ENCODE measurements at regions not wholly inside any gene's neighbourhood (a gene's known extent, or its start where the extent isn't known, plus 50 kb on each side); places are given as distances from the start of the nearest gene placed in this dataset.
A peak's percentile ranks its signal among the peaks of the same experiment; 100 is the strongest.

- H3K27me3 Mint-ChIP-seq, result peaks cover 9% of the 10 kb centered on the region
- DNase-seq (no peak), ATAC-seq (no peak)
- no peaks in the 10 kb centered on the region for H3K4me1 Mint-ChIP-seq
- no peak overlapping the region for H3K27ac Mint-ChIP-seq
- H3K4me3 Mint-ChIP-seq, result no peak overlapping the region
- H3K9me3 Mint-ChIP-seq, result no peaks in the 10 kb centered on the region
Measured at GRCh38 chr17:79237448-79238053, 162.9 kb downstream of the ENGASE start.

- Mint-ChIP-seq H3K4me3 (no peak overlapping the region), H3K4me1 (no peaks in the 10 kb centered on the region), H3K27me3 (peaks cover 9% of the 10 kb centered on the region), H3K9me3 (no peaks in the 10 kb centered on the region), H3K27ac (no peak overlapping the region)
- ATAC-seq (no peak), DNase-seq (no peak)
Measured at GRCh38 chr17:79235808-79236207, 161.2 kb downstream of the ENGASE start.

GRCh38 chr17:79233916-79234551 lies 159.4 kb downstream of the ENGASE start:
- no peak for DNase-seq
- Mint-ChIP-seq H3K27ac (no peak overlapping the region), H3K4me3 (no peak overlapping the region), H3K4me1 (no peaks in the 10 kb centered on the region), H3K27me3 (peaks cover 3% of the 10 kb centered on the region), H3K9me3 (no peaks in the 10 kb centered on the region)
- ATAC-seq, result no peak

GRCh38 chr17:79232957-79233356 lies 158.3 kb downstream of the ENGASE start:
- DNase-seq, result no peak
- H3K4me1 Mint-ChIP-seq, result no peaks in the 10 kb centered on the region

GRCh38 chr17:79231766-79232287 lies 157.2 kb downstream of the ENGASE start:
- no peaks in the 10 kb centered on the region for H3K4me1 Mint-ChIP-seq
- no peaks in the 10 kb centered on the region for H3K9me3 Mint-ChIP-seq
- H3K27ac Mint-ChIP-seq, result no peak overlapping the region
- DNase-seq (no peak), ATAC-seq (no peak)
- H3K4me3 Mint-ChIP-seq, result no peak overlapping the region
- peaks cover 3% of the 10 kb centered on the region for H3K27me3 Mint-ChIP-seq

More at GRCh38 chr17:79232957-79233356, 158.3 kb downstream of the ENGASE start:
- no peak for ATAC-seq
- H3K27ac Mint-ChIP-seq, result no peak overlapping the region
- no peak overlapping the region for H3K4me3 Mint-ChIP-seq
- H3K9me3 Mint-ChIP-seq, result no peaks in the 10 kb centered on the region
- no peaks in the 10 kb centered on the region for H3K27me3 Mint-ChIP-seq

GRCh38 chr17:79230576-79230975 lies 156.0 kb downstream of the ENGASE start:
- DNase-seq (no peak), ATAC-seq (no peak)
- no peaks in the 10 kb centered on the region for H3K9me3 Mint-ChIP-seq
- peak overlapping the region in 1 of 2 donors; percentile 25 for H3K27ac Mint-ChIP-seq
- peaks cover 16% of the 10 kb centered on the region for H3K27me3 Mint-ChIP-seq
- H3K4me3 Mint-ChIP-seq, result no peak overlapping the region
- no peaks in the 10 kb centered on the region for H3K4me1 Mint-ChIP-seq

GRCh38 chr17:79226037-79226436 lies 151.4 kb downstream of the ENGASE start:
- ATAC-seq, result no peak
- no peak overlapping the region for H3K27ac Mint-ChIP-seq

GRCh38 chr17:79224903-79225302 lies 150.3 kb downstream of the ENGASE start:
- Mint-ChIP-seq H3K4me3 (no peak overlapping the region), H3K27ac (no peak overlapping the region), H3K9me3 (no peaks in the 10 kb centered on the region), H3K4me1 (peaks cover 12% of the 10 kb centered on the region), H3K27me3 (peaks cover 62% of the 10 kb centered on the region)
- DNase-seq (no peak), ATAC-seq (no peak)

More at GRCh38 chr17:79226037-79226436, 151.4 kb downstream of the ENGASE start:
- no peak for DNase-seq
- Mint-ChIP-seq H3K27me3 (peaks cover 50% of the 10 kb centered on the region), H3K4me3 (no peak overlapping the region), H3K9me3 (no peaks in the 10 kb centered on the region), H3K4me1 (peaks cover under 1% of the 10 kb centered on the region)

GRCh38 chr17:79224476-79224875 lies 149.9 kb downstream of the ENGASE start:
- Mint-ChIP-seq H3K4me1 (peaks cover 12% of the 10 kb centered on the region), H3K27ac (no peak overlapping the region), H3K4me3 (no peak overlapping the region), H3K27me3 (peaks cover 66% of the 10 kb centered on the region), H3K9me3 (no peaks in the 10 kb centered on the region)
- ATAC-seq, result no peak
- no peak for DNase-seq

- no peaks in the 10 kb centered on the region for H3K9me3 Mint-ChIP-seq
- peaks cover 71% of the 10 kb centered on the region for H3K27me3 Mint-ChIP-seq
- no peak overlapping the region for H3K4me3 Mint-ChIP-seq
- ATAC-seq (no peak), DNase-seq (no peak)
- peaks cover 12% of the 10 kb centered on the region for H3K4me1 Mint-ChIP-seq
- H3K27ac Mint-ChIP-seq, result no peak overlapping the region
Measured at GRCh38 chr17:79223953-79224352, 149.3 kb downstream of the ENGASE start.

- DNase-seq (no peak), ATAC-seq (no peak)
- Mint-ChIP-seq H3K27me3 (peaks cover 76% of the 10 kb centered on the region), H3K4me3 (no peak overlapping the region), H3K9me3 (no peaks in the 10 kb centered on the region), H3K4me1 (peaks cover 12% of the 10 kb centered on the region), H3K27ac (no peak overlapping the region)
Measured at GRCh38 chr17:79223471-79223870, 148.8 kb downstream of the ENGASE start.

GRCh38 chr17:79221597-79221996 lies 147.0 kb downstream of the ENGASE start:
- Mint-ChIP-seq H3K4me3 (no peak overlapping the region), H3K4me1 (peaks cover 12% of the 10 kb centered on the region), H3K9me3 (no peaks in the 10 kb centered on the region), H3K27ac (no peak overlapping the region), H3K27me3 (peaks cover 86% of the 10 kb centered on the region)
- no peak for DNase-seq
- no peak for ATAC-seq

- no peaks in the 10 kb centered on the region for H3K9me3 Mint-ChIP-seq
- peak; percentile 57 for ATAC-seq
- H3K4me1 Mint-ChIP-seq, result peaks cover 12% of the 10 kb centered on the region
- no peak for DNase-seq
- H3K4me3 Mint-ChIP-seq, result peak overlapping the region; percentile 68 to 75
- peaks cover 84% of the 10 kb centered on the region for H3K27me3 Mint-ChIP-seq
- no peak overlapping the region for H3K27ac Mint-ChIP-seq
Measured at GRCh38 chr17:79220713-79221291, 146.2 kb downstream of the ENGASE start.

GRCh38 chr17:79220201-79220712 lies 145.6 kb downstream of the ENGASE start:
- DNase-seq (no peak), ATAC-seq (peak; percentile 6)
- H3K9me3 Mint-ChIP-seq, result no peaks in the 10 kb centered on the region
- peak overlapping the region; percentile 68 to 75 for H3K4me3 Mint-ChIP-seq
- H3K4me1 Mint-ChIP-seq, result peaks cover 12% of the 10 kb centered on the region
- no peak overlapping the region for H3K27ac Mint-ChIP-seq
- peaks cover 87% of the 10 kb centered on the region for H3K27me3 Mint-ChIP-seq

GRCh38 chr17:79219208-79219935 lies 144.7 kb downstream of the ENGASE start:
- Mint-ChIP-seq H3K27me3 (peaks cover 90% of the 10 kb centered on the region), H3K4me1 (peaks cover 12% of the 10 kb centered on the region), H3K27ac (no peak overlapping the region), H3K9me3 (no peaks in the 10 kb centered on the region), H3K4me3 (no peak overlapping the region)
- no peak for DNase-seq
- ATAC-seq, result no peak

All from stimulated activated naive CD8-positive, alpha-beta T cell treated with anti-CD3 and anti-CD28 coated beads, Interleukin-15, amount 100 ng/mL, for 72 hours (primary cell).